Lung (tissue), 11 donors: ENCODE measurements at regions not wholly inside any gene's neighbourhood (a gene's known extent, or its start where the extent isn't known, plus 50 kb on each side); places are given as distances from the start of the nearest gene placed in this dataset.

Experiments used
- ATAC-seq: fragments of 200-7000 bp; cut with Tn5 transposase; one replicate; pipeline ENCODE4 v1.9.1; 2020; ENCODE audit warnings: moderate number of reproducible peaks; ENCODE audit not compliant: insufficient read depth, low FRiP score
- DNase-seq, 3 donors: peaks; one replicate each; pipeline ENCODE4 v3.0.0-alpha.2; 2013 to 2017
- H3K27ac ChIP-seq, 2 donors: one replicate each; pipeline ENCODE4 v1.5.1; 2013; ENCODE audit warnings: mild to moderate bottlenecking in 2 of 2, moderate library complexity in 2 of 2, control low read depth in 1 of 2, inconsistent platforms in 1 of 2, low read depth in 1 of 2, low read length in 1 of 2
- H3K27me3 ChIP-seq, 3 donors: one replicate each; pipeline ENCODE4 v1.5.1; 2013; ENCODE audit warnings: low read length in 2 of 3; ENCODE audit not compliant: control insufficient read depth in 3 of 3, insufficient read depth in 3 of 3
- H3K36me3 ChIP-seq, 4 donors: one replicate each; pipeline ENCODE4 v1.5.1; 2013; ENCODE audit warnings: low read length in 4 of 4, mild to moderate bottlenecking in 1 of 4, moderate library complexity in 1 of 4; ENCODE audit not compliant: control insufficient read depth in 4 of 4, insufficient read depth in 4 of 4
- H3K4me1 ChIP-seq, 5 donors: one replicate each; pipeline ENCODE4 v1.5.1; 2013; ENCODE audit warnings: low read length in 5 of 5, mild to moderate bottlenecking in 2 of 5, moderate library complexity in 1 of 5; ENCODE audit not compliant: control insufficient read depth in 5 of 5, insufficient read depth in 5 of 5
- H3K4me3 ChIP-seq: one replicate; pipeline ENCODE4 v1.5.1; 2013; ENCODE audit warnings: mild to moderate bottlenecking, control low read depth, moderate library complexity
- H3K9ac ChIP-seq, 2 donors: one replicate each; pipeline ENCODE4 v1.5.1; 2013; ENCODE audit warnings: low read length in 2 of 2, control low read depth in 1 of 2; ENCODE audit not compliant: insufficient read depth in 1 of 2
- H3K9me3 ChIP-seq, 4 donors: one replicate each; pipeline ENCODE4 v1.5.1; 2013; ENCODE audit warnings: low read length in 3 of 4, mild to moderate bottlenecking in 1 of 4, moderate library complexity in 1 of 4; ENCODE audit not compliant: control insufficient read depth in 4 of 4, insufficient read depth in 3 of 4
- WGBS, 2 donors: extraction: QIAGEN DNeasy Blood & Tissue Kit; methylation state at CpG; one replicate each; pipeline ENCODE4 v1.1.7; 2013; 5-methylcytosine and 5-hydroxymethylcytosine counted together
- TF ChIP-seq, protein P1 (sequence below): IDR thresholded peaks from 2 replicates; pipeline ENCODE4 v1.5.1; 2012; ENCODE audit warnings: mild to moderate bottlenecking; ENCODE audit errors: control extremely low read depth, extremely low read depth
- donor health status: control.
- donor health status: control.
- donor health status: Bipolar disorder and iron deficiency.
- donor health status: healthy.
- donor health status: DM: yes; HTN: yes; CAD: no.

DNA sequence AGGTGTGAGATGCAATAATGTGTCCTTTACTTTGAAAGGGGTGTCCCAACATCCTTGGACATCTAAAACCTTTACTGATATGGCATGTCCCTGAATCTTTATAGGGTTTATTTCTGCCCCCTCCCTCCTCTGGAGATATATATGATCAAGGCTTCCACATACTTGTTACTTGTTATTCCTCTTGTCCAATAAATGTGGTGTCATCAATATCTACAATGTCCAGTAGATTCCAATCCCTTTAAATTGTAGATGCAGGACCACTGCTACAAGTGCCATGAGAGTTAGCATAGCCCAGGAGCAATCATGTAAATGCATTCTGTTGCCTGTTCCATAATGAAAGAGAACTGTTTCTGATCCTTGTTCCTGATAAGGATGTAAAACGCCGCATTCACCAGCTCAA, 479.7 kb upstream of the MEIS1 start:
- DNase-seq (no peak), ATAC-seq (no peak)
- TF ChIP-seq, protein P1, sequence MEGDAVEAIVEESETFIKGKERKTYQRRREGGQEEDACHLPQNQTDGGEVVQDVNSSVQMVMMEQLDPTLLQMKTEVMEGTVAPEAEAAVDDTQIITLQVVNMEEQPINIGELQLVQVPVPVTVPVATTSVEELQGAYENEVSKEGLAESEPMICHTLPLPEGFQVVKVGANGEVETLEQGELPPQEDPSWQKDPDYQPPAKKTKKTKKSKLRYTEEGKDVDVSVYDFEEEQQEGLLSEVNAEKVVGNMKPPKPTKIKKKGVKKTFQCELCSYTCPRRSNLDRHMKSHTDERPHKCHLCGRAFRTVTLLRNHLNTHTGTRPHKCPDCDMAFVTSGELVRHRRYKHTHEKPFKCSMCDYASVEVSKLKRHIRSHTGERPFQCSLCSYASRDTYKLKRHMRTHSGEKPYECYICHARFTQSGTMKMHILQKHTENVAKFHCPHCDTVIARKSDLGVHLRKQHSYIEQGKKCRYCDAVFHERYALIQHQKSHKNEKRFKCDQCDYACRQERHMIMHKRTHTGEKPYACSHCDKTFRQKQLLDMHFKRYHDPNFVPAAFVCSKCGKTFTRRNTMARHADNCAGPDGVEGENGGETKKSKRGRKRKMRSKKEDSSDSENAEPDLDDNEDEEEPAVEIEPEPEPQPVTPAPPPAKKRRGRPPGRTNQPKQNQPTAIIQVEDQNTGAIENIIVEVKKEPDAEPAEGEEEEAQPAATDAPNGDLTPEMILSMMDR, result no peak
- no peak overlapping the region for H3K27ac ChIP-seq
- H3K9ac ChIP-seq, result no peak overlapping the region
- H3K4me1 ChIP-seq, result peaks cover 0 to 8% (median 2%) of the 10 kb centered on the region in 5 donors
- H3K4me3 ChIP-seq, result no peak overlapping the region
- peaks cover 0 to 5% (median 2%) of the 10 kb centered on the region in 4 donors for H3K9me3 ChIP-seq
- 85 to 92% methylated on average over 2 of the region's 2 CpGs for WGBS, 2 donors
- H3K36me3 ChIP-seq, result no peaks in the 10 kb centered on the region
- no peaks in the 10 kb centered on the region for H3K27me3 ChIP-seq

DNA sequence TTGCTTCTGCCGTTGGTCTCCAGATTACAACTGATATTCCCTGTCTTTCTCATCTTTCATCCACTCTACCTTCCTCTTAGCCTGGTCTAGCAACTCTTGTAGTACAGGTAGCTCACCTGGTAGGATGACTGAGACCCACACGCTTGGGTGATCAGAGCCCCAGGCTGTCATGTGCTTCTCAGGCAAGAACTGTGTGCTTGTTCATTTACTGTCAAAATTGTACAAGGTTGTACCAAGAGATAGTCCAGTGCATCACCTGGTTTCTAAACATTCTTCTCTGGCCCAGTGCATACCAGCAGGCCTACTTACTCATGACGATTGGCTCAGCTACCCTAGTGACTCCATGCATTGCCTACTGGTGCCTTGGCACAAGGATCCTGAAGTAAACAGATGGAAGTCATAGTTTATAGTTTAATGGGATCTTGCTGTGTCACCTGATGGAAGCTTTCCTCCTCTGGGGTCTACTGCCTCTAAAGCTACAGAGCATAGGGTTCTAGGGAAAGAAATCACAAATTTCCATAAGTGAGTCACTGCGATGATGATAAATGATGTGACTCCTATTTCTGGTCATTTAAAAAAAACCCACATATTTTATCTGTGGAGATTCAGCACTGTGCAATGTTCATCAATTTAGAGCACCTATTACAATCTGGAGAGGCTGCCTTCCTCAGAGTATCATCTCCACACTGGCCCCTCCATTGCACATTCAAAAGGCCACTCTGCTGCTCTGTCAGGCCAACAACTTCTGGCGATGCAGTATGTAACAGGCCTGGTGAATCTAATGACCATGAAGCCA, 481.8 kb upstream of the MEIS1 start:
- H3K36me3 ChIP-seq, result no peaks in the 10 kb centered on the region
- TF ChIP-seq, protein P1, result no peak
- 92 to 94% methylated on average over 5 of the region's 5 CpGs for WGBS, 2 donors
- no peak for ATAC-seq
- H3K9me3 ChIP-seq, result peaks cover 0 to 5% (median 2%) of the 10 kb centered on the region in 4 donors
- H3K27ac ChIP-seq, result no peak overlapping the region
- H3K27me3 ChIP-seq, result no peaks in the 10 kb centered on the region
- H3K4me3 ChIP-seq, result no peak overlapping the region
- H3K9ac ChIP-seq, result no peak overlapping the region
- no peak for DNase-seq
- H3K4me1 ChIP-seq, result peaks cover 0 to 9% (median 2%) of the 10 kb centered on the region in 5 donors

DNA sequence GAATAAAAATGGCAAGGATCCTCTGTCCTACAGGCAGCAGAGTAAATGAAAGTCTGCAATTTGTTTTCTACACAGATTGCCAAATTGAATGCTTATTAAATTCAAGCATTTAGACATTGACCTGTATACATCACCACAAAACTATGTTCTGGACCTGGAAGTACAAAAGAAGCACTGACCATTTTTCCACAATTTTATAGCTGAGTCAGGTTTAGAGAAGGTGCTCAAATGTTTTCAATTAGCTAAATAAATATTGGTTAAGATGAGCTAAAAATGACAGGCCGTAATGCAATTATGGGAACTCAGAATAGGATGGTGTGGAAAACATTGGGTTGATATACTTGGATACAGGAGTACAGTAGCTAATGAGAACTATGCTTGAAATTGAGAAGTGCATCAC, 490.7 kb upstream of the MEIS1 start:
- Histone ChIP-seq H3K27me3 (no peaks in the 10 kb centered on the region), H3K27ac (no peak overlapping the region), H3K9me3 (peaks cover 0 to 8% (median 4%) of the 10 kb centered on the region in 4 donors), H3K4me3 (no peak overlapping the region), H3K4me1 (no peaks in the 10 kb centered on the region), H3K36me3 (no peaks in the 10 kb centered on the region), H3K9ac (no peak overlapping the region)
- no peak for DNase-seq
- TF ChIP-seq, protein P1, result no peak
- WGBS, 2 donors, result 95 to 98% methylated on average over 1 of the region's 1 CpG
- ATAC-seq, result no peak
